HG03139 (cell line): ENCODE measurements at regions not wholly inside any gene's neighbourhood (a gene's known extent, or its start where the extent isn't known, plus 50 kb on each side); places are given as distances from the start of the nearest gene placed in this dataset.

Source experiments
- ATAC-seq: cut with Tn5 transposase; IDR thresholded peaks from one replicate; pipeline ENCODE4 v1.9.1; 2021; ENCODE audit not compliant: unreplicated experiment

DNA sequence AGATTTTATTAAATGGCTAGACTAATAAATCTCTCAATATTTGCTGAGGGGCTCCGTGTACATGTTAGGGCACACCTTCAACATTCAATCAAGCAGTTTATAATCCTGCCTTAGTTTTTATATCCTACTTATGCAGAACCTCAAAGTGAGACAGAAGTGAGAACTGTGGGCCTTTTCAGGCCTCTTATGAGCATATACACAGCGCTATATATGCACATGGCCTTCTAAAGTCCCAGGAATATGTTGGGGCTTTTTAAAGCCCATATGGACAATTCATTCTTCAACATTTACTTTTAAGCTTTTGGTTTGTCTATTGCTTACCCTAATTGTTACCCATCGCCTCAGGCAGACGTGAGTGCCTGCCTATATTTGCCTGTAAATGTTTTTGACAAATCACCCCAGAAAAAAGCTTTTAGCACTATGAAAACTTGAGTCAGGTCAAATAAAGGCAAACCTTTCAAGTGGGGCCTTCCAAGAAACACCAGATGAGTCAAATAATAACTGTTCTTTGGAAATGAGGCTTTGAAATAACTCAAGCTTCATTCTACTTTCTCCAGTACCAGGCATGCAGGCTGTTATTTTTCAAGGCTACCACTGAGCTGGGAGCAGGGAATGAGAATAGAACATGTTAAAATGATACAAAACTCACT is 58.2 kb downstream of the ESM1 start:
- no peak for ATAC-seq

DNA sequence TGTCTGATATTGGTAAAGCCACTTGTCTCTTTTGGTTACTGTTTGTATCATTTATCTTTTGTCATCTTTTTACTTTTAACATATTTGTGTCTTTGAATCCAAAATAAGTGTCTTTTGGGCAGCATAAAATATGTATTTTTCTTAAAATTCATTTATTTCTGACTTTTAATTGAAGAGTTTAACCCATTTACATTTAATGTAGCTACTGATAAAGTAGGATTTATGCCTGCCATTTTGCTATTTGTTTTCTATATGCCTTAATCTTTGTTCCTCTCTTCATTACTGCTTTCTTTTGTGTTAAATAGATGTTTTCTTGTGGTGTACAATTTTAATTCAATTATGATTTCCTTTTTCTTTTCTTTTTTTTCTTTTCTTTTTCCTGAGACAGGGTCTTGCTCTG is 60.9 kb downstream of the ESM1 start:
- no peak for ATAC-seq

GRCh38 chr5:54917323-54917722 is 68.1 kb downstream of the ESM1 start:
- no peak for ATAC-seq

DNA sequence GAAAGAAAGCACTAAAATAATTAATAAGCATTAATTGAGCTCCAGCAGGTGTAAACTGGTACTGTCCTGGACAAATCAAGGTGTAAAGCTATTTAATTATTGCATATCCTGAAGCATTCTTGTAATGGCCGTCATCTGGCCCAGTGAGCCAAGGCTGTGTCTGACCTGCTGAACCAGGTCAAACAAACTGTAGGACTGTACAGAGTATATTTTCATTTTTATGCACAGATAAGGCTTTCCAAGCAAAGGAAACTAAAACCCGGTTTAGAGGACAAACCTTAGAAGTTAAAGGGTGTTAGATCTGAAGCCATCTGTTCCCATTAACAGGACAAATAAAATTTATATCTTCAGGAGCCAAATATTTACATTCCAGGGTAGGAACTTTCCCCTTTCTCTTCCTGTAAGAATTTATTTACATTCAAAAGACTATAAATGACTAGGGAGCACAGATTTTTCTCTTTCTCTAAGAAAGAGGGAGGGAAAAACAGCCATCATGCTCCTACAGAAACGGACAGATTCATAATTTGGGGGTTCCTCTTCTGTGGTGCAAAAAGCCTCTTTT is 69.8 kb downstream of the ESM1 start:
- no peak for ATAC-seq

DNA sequence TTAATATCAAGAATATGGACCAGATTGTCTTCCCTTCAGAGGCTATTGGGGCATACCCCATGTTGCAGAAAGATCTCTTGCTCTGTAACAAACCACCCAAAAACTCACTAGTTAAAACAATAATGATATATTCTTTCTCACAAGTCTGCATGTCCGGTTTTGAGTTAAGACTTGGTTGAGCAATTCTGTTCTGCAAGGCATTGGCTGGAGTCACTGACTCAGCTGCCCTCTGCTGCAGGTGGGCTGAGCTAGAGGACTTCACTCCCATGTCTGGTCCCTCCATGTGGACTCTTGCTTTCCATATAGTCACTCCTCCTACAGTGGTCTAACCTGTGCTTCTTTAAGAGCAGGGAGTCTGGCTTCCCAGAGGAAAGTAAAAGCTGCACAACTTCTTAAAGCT is 73.4 kb downstream of the ESM1 start:
- no peak for ATAC-seq

GRCh38 chr5:54909911-54910870 is 75.2 kb downstream of the ESM1 start:
- ATAC-seq, result no peak

- no peak for ATAC-seq
Measured at GRCh38 chr5:54908774-54909525, 76.4 kb downstream of the ESM1 start.

DNA sequence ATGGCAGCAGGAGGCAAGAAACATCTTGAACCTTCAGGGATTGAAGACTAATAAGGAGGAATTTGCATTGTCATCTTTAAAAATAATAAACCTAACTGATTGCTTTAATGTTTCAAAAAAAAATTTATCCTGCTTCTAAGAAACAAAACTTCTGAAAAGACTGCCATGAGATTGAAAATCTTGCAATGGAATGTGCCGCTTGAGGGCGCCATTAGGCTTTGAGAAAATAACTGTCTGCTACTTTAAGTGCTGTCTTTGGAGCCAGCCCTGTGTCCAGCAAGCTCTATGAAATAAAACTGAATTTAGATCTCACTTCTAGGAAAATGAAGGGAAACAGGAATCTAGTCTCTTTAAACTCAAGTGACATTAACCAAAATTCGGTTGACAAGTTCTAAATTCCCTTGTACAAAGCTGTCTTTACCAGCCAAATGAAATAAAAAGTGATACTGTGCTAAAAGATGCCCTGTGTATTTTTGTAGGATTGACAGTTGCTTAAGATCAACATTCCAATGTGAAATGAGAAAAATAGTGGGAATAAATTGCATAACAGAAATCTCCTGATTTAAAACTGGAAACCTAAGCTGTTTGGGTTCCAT is 79.4 kb downstream of the ESM1 start:
- no peak for ATAC-seq

GRCh38 chr5:54905246-54905795 is 80.1 kb downstream of the ESM1 start:
- no peak for ATAC-seq

GRCh38 chr5:54904425-54904824 is 81.0 kb downstream of the ESM1 start:
- ATAC-seq, result no peak

GRCh38 chr5:54902791-54903473 is 82.5 kb downstream of the ESM1 start:
- peak; percentile 100 for ATAC-seq

GRCh38 chr5:54900984-54901725 is 84.2 kb downstream of the ESM1 start:
- no peak for ATAC-seq

- no peak for ATAC-seq
Measured at GRCh38 chr5:54897001-54897400, 88.4 kb downstream of the ESM1 start.

GRCh38 chr5:54895816-54896341 is 89.5 kb downstream of the ESM1 start:
- ATAC-seq, result no peak

DNA sequence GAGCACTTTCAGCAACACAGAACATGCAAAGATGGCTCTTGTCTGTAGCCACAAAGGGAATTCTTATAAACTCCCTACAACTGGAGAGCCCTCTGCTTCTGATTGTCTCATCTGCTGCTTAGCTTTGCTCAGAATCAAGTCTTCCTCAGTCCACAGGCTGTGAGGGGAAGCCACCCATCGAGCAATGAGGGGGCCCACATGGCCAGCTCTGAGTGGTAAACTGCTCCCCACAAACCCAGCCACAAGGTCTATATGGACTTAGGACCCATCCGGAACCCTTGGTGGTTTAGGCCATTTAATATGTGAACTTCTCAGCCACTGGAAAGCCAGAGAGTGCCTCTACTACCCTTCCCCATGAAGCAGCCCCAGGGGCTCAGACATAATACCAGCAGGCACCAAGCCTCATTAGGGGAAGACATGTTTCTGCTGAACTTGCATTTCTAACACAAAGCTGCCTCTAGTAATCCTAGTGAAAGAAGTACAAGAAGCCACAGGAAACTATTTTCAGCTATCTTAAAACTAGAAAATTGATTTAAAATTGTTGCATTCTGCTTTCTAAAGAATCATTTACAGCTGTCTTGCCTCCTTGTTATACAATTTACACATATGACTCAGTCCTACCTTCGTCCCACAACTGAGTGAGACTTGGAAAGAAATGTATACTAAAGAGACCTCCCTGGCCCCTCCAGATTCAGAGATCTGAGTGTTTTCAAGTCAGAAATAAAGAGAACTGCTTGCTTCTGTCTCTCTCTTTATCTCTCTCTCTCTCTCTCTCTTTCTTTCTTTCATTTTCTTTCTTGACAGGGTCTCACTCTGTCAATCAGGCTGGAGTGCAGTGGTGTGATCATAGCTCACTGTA is 90.2 kb downstream of the ESM1 start:
- no peak for ATAC-seq

DNA sequence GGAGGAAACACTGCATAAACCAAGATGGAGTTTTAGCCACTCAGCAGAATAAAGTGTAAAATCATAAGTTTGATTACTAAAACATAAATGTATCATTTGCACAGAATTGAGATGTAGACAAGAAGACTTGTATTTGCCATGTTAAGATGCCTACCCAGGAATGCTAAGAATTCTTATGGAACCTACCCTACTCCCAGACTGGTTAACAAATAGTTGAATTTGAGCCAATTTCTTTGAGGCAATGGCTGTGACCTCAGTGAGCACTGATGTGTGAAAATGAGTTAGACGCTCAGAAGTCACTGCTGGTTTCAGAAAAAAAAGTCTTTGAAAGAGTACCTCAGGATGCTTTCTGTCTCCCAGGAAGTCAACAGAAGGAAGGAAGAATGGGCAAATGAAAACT is 95.6 kb downstream of the ESM1 start:
- ATAC-seq, result no peak

DNA sequence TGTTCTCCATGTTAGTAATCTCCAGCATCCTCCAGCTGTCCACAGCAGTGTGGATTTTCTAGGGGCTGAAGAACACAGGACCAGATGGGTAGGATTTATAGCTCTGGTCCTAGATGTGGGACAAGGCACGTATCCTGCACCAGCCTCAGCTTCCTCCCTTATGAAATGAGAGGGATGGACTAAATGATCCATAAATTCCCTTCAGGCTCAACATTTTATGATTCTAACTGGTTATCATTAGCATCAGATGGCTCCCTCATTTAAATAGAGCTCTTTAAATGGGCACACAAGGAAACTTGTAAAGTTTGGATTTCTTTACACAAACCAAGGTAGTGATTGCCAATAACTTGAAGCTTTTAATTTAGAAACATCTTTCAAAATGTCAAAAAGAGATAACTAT is 97.7 kb downstream of the ESM1 start:
- no peak for ATAC-seq

- no peak for ATAC-seq
Measured at GRCh38 chr5:54886866-54887265, 98.5 kb downstream of the ESM1 start.
